HG03108 (cell line): ENCODE measurements at regions not wholly inside any gene's neighbourhood (a gene's known extent, or its start where the extent isn't known, plus 50 kb on each side); places are given as distances from the start of the nearest gene placed in this dataset.

Experiments used
- ATAC-seq: cut with Tn5 transposase; IDR thresholded peaks from one replicate; pipeline ENCODE4 v1.9.1; 2021; ENCODE audit warnings: moderate library complexity; ENCODE audit not compliant: unreplicated experiment

- ATAC-seq: no peak
Measured at GRCh38 chr2:129430911-129431310, 548.6 kb upstream of the RAB6C start.

GRCh38 chr2:129431881-129432280 lies 547.6 kb upstream of the RAB6C start:
- no peak for ATAC-seq

- ATAC-seq: no peak
Measured at GRCh38 chr2:129436809-129437208, 542.7 kb upstream of the RAB6C start.

GRCh38 chr2:129437725-129438124 lies 541.7 kb upstream of the RAB6C start:
- no peak for ATAC-seq

DNA sequence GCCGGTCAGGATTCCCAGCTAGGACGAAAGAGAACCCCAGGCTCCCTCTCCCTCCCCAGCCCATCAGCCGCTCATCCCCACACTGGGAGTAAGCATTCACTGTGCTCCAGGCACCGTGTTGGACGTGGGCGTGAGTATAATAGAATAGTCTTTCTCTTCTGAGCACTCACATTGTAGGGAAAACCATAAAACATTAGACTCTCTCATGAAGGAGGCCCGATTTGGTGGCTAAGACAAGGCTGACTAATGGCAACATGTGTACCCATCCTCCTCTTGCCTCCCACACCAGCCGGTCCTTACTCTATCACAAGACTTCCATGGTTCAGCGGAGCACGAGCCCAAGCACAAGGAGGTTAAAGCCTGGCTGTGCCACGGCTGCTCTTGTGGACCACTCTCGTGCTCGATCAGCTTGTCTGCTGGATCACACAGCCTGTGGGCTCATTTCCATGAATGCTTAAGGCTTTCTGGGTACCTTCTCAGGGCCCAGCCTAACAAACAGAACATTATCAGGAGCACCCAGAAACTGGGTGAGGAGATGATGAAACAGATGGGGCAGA lies 540.9 kb upstream of the RAB6C start:
- no peak for ATAC-seq

GRCh38 chr2:129439406-129440302 lies 539.8 kb upstream of the RAB6C start:
- ATAC-seq: no peak

GRCh38 chr2:129441610-129442009 lies 537.9 kb upstream of the RAB6C start:
- no peak for ATAC-seq

GRCh38 chr2:129443235-129443864 lies 536.1 kb upstream of the RAB6C start:
- no peak for ATAC-seq

DNA sequence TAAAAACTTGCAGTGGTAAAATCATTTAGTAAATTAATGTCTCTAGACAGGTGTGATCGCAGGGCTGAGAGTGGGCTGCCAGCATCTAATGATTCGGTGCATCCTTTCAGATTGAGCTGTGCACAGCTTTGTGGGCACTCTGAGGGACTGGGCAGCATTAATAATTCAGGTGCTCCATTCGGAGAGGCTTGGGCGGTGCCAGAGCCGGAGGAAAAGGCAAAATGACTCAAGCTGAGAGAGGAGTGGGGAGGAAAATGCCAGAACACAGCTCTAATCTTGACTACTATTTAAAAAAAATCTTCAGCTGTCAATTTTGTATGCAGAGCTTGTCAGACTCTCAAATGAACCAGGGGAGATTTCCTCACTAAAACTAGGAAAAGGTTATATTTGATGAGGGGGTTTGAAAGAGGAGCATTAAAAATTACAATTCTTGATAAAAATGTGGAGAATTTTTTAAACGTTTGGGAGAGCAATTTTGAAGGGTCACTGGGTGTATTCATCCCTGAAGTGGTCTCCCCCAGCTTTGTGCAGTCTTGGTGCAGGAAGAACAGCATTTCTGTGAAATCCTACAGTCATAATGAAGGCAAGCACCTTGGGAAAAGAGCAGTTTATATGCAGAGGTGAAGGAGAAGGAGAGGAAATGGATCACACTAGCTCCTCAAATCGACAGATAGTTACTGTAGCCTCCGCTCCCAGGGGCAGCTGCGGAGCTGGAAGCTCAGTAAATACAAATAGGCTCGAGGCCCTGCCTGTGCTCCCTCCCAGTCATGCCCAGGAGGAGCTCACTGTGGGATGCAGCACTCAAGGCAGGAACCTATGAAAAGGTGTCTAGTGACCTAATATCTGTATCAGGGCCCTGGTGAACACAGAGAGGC lies 535.4 kb upstream of the RAB6C start:
- ATAC-seq: no peak

DNA sequence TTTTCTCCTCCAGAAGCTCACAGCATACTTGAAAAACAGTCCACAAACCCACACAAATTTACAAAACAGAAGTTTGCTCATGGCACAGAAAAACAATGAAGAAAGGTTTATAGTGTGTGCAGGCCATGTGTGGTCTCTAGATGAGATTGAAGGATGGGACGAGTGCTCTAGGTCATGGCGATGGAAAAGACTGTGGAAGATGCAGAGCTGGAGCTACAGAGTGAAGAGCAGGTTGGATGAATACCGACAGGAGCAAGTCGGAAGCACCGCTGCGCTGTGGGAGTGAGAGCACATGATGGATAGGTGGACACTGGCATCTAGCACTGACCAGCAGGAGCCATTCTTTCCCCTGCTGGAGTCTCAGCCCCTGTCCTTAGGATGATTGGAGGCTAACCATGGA lies 534.7 kb upstream of the RAB6C start:
- no peak for ATAC-seq

- ATAC-seq: no peak
Measured at GRCh38 chr2:129456691-129457090, 522.8 kb upstream of the RAB6C start.

- ATAC-seq: no peak
Measured at GRCh38 chr2:129457277-129457818, 522.1 kb upstream of the RAB6C start.

DNA sequence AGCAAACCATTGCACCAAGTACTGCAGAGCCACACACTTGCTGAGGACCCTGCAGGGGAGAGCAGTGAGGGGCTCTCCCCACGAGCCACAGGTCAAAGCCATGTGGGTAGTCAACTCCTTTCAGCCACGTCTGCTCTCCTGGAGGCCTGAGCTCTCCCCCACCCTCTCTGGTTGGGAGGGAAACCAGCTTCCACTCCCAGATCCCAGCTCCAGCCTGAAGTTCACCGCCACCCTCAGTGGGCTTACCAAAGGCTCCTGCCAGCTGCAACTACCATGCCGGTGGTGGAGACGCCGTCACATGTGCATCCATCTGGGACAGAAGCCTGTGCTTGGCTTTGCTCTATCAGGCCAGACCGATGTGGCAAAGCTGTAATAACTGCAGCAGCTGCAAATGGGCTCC lies 521.5 kb upstream of the RAB6C start:
- no peak for ATAC-seq

DNA sequence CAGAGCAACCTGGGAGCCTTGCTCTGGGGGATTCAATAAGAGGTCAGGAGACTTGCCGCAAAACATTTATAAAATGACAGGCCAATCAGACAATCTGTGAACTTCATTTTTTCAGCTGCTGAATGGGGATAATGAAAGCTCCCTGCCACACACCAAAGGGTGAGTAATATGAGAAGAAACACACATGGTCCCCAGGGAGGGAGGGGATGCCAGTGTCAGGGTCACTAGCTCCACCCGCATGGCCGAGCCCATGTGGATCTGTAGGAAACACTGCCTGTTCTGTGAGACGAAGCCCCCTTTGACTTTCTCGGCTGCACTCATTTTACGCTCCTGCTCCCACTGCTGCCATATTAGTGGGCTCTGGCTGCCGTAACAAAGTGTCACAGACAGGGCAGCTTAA lies 521.0 kb upstream of the RAB6C start:
- ATAC-seq: no peak

DNA sequence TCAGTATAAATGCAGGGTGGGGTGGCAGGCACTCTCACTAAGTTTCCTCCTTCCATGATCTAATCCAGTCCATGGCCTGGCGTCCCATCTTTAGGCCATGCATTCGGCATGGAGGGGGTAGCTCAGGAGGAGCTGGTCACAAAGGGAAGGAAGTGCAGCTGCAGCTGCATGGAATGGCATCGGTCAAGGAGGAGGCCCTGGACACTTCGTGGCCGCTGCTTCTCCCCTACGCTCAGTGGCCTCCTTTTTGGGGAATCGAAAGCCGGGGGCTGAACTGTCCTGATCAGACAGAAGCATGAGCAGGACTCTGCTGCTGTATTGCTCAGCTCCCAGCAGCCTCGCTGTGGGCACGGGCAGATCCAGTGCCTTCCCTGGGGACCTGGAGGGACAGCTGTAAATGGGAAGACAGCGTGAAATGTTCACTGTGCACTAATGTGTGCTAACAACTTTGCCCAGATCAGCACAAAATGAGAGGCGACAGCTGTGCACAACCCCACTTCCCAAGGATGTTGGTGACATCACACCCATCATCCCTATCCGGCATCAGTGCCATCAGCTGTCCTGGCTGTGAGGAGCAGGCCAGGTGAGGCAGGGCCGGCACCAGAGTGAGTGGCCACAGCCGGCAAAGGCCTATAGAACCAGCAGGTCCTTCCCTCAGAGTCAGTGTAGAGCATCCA lies 520.1 kb upstream of the RAB6C start:
- no peak for ATAC-seq

- ATAC-seq: no peak
Measured at GRCh38 chr2:129459881-129460280, 519.6 kb upstream of the RAB6C start.

DNA sequence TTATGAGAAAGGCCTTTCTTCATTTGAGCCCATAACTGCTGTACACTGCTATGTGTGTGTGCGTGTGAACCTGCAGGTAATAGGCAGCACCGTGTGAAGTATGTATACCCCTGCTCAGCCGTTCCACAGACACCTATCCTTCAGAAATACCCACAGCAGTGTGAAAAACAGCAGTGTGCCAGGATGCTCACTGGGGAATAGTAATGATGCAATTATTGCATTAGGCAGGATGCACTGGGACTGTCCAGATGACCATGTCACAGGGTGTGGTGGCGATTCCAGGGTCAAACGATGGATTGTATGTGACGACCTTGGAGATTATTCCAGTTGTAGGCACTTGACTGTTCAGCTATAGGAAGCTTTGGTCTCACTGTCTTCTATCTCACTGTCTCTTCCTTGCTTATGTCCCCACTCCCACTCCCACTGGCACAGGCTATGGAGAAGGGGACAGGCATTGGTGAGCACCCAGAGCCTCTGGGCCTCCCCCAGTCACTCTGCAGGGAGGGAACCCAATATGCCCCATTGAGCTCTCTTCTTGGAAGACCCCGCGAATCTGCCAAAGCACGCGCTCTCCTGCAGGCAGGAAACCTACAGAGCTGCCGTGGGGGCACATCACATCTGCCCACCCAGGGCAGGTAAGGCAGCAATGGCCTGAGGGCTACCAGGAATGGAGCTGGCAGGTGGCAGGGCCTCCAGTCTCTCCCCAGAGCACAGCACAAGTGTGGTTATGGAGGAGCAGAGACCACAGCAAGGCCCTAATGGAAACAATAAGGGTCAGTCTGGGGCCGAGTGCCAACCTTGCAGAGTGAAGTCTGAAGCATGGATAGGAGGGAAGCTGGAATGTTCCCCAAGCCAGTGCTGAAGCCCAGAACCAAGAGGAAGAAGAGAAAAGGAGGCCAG lies 518.9 kb upstream of the RAB6C start:
- no peak for ATAC-seq

- no peak for ATAC-seq
Measured at GRCh38 chr2:129462349-129462748, 517.1 kb upstream of the RAB6C start.

GRCh38 chr2:129462967-129463366 lies 516.5 kb upstream of the RAB6C start:
- no peak for ATAC-seq
